ENCODE measurements at regions not wholly inside any gene's neighbourhood (a gene's known extent, or its start where the extent isn't known, plus 50 kb on each side); places are given as distances from the start of the nearest gene placed in this dataset.

- DNase-seq: no peak
- no peaks in the 10 kb centered on the region for H3K9me2 ChIP-seq (replicated peaks; ENCODE audit: low read length)
- peaks cover 11% of the 10 kb centered on the region; the same call in 1 of the 2 replicates for H3K4me1 ChIP-seq (ENCODE audit: insufficient read depth, low read length)
- no peaks in the 10 kb centered on the region for H3K36me3 ChIP-seq (ENCODE audit: low read depth, low read length)
- no peak overlapping the region for H3K27ac ChIP-seq (ENCODE audit: low read length)
- intact Hi-C loops (cut with micrococcal nuclease): no loop called here
- H3K9me3 ChIP-seq (ENCODE audit: low read length): no peaks in the 10 kb centered on the region
- no peaks in the 10 kb centered on the region for H3F3A ChIP-seq (ENCODE audit: low read length, unreplicated experiment)
- H3K9ac ChIP-seq (ENCODE audit: low read length): no peak overlapping the region
- POLR2A ChIA-PET (ENCODE audit: unreplicated experiment): no interaction called here
- BruUV-seq (replicated peaks): no TSS peak
- H2AFZ ChIP-seq (ENCODE audit: low read length): no peak overlapping the region
- CTCF ChIA-PET: no interaction called here
- ATAC-seq: no peak
- no peak overlapping the region for H3K4me2 ChIP-seq (ENCODE audit: low read length)
- TF ChIP-seq EZH2phosphoT487 (IDR thresholded peaks at IDR 0.05; ENCODE audit: borderline replicate concordance, low read length): no peak
- TF ChIP-seq CTCF (conservative IDR thresholded peaks at IDR 0.05; ENCODE audit: low read depth, low read length): no peak
- TF ChIP-seq EZH2 (IDR thresholded peaks at IDR 0.05; ENCODE audit: low read length, unreplicated experiment): no peak
- H3K27me3 ChIP-seq (ENCODE audit: low read length): no peaks in the 10 kb centered on the region
- no peaks in the 10 kb centered on the region for H4K20me1 ChIP-seq (ENCODE audit: low read length)
- no peaks in the 10 kb centered on the region for H3K79me2 ChIP-seq (ENCODE audit: low read length)
- no peak overlapping the region for H3K4me3 ChIP-seq (ENCODE audit: low read length)
These were observed 261.7 kb upstream of the GNPDA2 start for GRCh38 chr4:44988011-44988410.

GRCh38 chr4:44985938-44986337 is 259.6 kb upstream of the GNPDA2 start:
- H3K9me3 ChIP-seq (ENCODE audit: low read length): no peaks in the 10 kb centered on the region
- DNase-seq (no peak), ATAC-seq (no peak)
- no peaks in the 10 kb centered on the region for H3K9me2 ChIP-seq (replicated peaks; ENCODE audit: low read length)
- intact Hi-C loops (cut with micrococcal nuclease): no loop called here
- H3F3A ChIP-seq (ENCODE audit: low read length, unreplicated experiment): no peaks in the 10 kb centered on the region
- TF ChIP-seq CTCF (conservative IDR thresholded peaks at IDR 0.05; ENCODE audit: low read depth, low read length) (no peak), EZH2phosphoT487 (IDR thresholded peaks at IDR 0.05; ENCODE audit: borderline replicate concordance, low read length) (no peak), EZH2 (IDR thresholded peaks at IDR 0.05; ENCODE audit: low read length, unreplicated experiment) (no peak)
- H3K27me3 ChIP-seq (ENCODE audit: low read length): no peaks in the 10 kb centered on the region
- no TSS peak for BruUV-seq (replicated peaks)
- H3K27ac ChIP-seq (ENCODE audit: low read length): no peak overlapping the region
- H3K9ac ChIP-seq (ENCODE audit: low read length): no peak overlapping the region
- POLR2A ChIA-PET (ENCODE audit: unreplicated experiment): no interaction called here
- H3K4me2 ChIP-seq (ENCODE audit: low read length): no peak overlapping the region
- no peaks in the 10 kb centered on the region for H3K79me2 ChIP-seq (ENCODE audit: low read length)
- CTCF ChIA-PET: no interaction called here
- no peak overlapping the region for H2AFZ ChIP-seq (ENCODE audit: low read length)
- H4K20me1 ChIP-seq (ENCODE audit: low read length): no peaks in the 10 kb centered on the region
- H3K4me3 ChIP-seq (ENCODE audit: low read length): no peak overlapping the region
- H3K4me1 ChIP-seq (ENCODE audit: insufficient read depth, low read length): peaks cover 11% of the 10 kb centered on the region; the same call in 1 of the 2 replicates
- H3K36me3 ChIP-seq (ENCODE audit: low read depth, low read length): no peaks in the 10 kb centered on the region

GRCh38 chr4:44985152-44985551 is 258.8 kb upstream of the GNPDA2 start:
- no peak for DNase-seq
- intact Hi-C loops (cut with micrococcal nuclease): no loop called here

More at GRCh38 chr4:44985152-44985551, 258.8 kb upstream of the GNPDA2 start:
- Histone ChIP-seq H3K9me2 (replicated peaks; ENCODE audit: low read length) (no peaks in the 10 kb centered on the region), H3K79me2 (ENCODE audit: low read length) (no peaks in the 10 kb centered on the region), H3F3A (ENCODE audit: low read length, unreplicated experiment) (no peaks in the 10 kb centered on the region), H3K27ac (ENCODE audit: low read length) (no peak overlapping the region), H3K4me3 (ENCODE audit: low read length) (no peak overlapping the region), H3K27me3 (ENCODE audit: low read length) (no peaks in the 10 kb centered on the region), H3K9me3 (ENCODE audit: low read length) (no peaks in the 10 kb centered on the region), H3K9ac (ENCODE audit: low read length) (no peak overlapping the region), H4K20me1 (ENCODE audit: low read length) (no peaks in the 10 kb centered on the region), H2AFZ (ENCODE audit: low read length) (no peak overlapping the region), H3K4me1 (ENCODE audit: insufficient read depth, low read length) (peaks cover 11% of the 10 kb centered on the region; the same call in 1 of the 2 replicates), H3K36me3 (ENCODE audit: low read depth, low read length) (no peaks in the 10 kb centered on the region), H3K4me2 (ENCODE audit: low read length) (no peak overlapping the region)
- ChIA-PET POLR2A (ENCODE audit: unreplicated experiment) (no interaction called here), CTCF (no interaction called here)
- BruUV-seq (replicated peaks): no TSS peak
- TF ChIP-seq EZH2 (IDR thresholded peaks at IDR 0.05; ENCODE audit: low read length, unreplicated experiment) (no peak), CTCF (conservative IDR thresholded peaks at IDR 0.05; ENCODE audit: low read depth, low read length) (no peak), EZH2phosphoT487 (IDR thresholded peaks at IDR 0.05; ENCODE audit: borderline replicate concordance, low read length) (no peak)
- no peak for ATAC-seq
